ENCODE measurements at regions not wholly inside any gene's neighbourhood (a gene's known extent, or its start where the extent isn't known, plus 50 kb on each side); places are given as distances from the start of the nearest gene placed in this dataset.

DNA sequence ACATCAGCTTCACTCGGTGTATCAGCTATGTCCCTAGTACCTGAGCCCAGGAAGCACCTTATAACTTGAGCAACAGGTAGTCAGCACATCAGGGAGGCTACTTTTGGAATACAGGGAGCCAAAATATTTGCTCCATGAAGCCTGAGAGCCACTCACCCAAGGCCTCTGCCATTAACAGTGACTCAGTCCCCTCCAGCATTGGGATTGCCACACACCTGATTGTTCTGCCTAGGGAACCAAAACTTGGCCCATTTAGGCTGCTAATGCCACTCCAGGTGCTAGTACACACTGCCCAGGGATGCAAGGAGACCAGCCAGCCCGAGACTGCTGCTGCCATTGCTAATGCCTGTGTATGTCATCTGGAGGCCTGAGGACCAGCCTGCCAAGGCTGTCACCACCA, 773.6 kb upstream of the TENM4 start:
- no peak for TF ChIP-seq POLR2A (IDR thresholded peaks at IDR 0.05)
- TF ChIP-seq, protein P1, sequence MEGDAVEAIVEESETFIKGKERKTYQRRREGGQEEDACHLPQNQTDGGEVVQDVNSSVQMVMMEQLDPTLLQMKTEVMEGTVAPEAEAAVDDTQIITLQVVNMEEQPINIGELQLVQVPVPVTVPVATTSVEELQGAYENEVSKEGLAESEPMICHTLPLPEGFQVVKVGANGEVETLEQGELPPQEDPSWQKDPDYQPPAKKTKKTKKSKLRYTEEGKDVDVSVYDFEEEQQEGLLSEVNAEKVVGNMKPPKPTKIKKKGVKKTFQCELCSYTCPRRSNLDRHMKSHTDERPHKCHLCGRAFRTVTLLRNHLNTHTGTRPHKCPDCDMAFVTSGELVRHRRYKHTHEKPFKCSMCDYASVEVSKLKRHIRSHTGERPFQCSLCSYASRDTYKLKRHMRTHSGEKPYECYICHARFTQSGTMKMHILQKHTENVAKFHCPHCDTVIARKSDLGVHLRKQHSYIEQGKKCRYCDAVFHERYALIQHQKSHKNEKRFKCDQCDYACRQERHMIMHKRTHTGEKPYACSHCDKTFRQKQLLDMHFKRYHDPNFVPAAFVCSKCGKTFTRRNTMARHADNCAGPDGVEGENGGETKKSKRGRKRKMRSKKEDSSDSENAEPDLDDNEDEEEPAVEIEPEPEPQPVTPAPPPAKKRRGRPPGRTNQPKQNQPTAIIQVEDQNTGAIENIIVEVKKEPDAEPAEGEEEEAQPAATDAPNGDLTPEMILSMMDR (IDR thresholded peaks at IDR 0.05) = no peak
- H3K4me3 ChIP-seq = no peak overlapping the region
- H3K4me1 ChIP-seq = no peaks in the 10 kb centered on the region
- no peaks in the 10 kb centered on the region for H3K9me3 ChIP-seq
- 67 to 88% methylated on average over 2 of the region's 2 CpGs for WGBS, 2 donors
- no peaks in the 10 kb centered on the region for H3K36me3 ChIP-seq (ENCODE audit: low read depth, missing control alignments)
- H3K27me3 ChIP-seq = no peaks in the 10 kb centered on the region
- H3K27ac ChIP-seq = no peak overlapping the region
- intact Hi-C loops (cut with DNase I; ENCODE audit: low total_unique reads) = no loop called here
- DNase-seq = no peak

DNA sequence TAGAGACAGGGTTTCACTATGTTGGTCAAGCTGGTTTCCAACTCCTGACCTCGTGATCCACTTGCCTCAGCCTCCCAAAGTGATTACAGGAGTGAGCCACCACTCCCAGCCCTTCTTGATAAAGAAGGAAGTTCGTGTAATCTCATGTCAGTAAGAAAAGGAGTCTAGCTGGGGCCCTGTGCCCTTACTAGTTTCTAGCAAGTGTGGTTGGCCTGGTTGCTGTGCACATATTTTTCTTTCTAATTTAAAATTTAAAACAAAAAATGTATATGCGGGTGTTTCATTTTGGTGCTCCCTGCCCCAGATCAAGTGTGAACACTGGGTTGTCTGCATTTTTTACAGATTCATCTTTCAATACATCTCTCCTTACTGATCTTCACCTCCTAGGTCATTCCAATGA, 770.8 kb upstream of the TENM4 start:
- TF ChIP-seq, protein P1 (IDR thresholded peaks at IDR 0.05) = no peak
- no peak for TF ChIP-seq POLR2A (IDR thresholded peaks at IDR 0.05)
- no peaks in the 10 kb centered on the region for H3K36me3 ChIP-seq (ENCODE audit: low read depth, missing control alignments)
- DNase-seq = no peak
- no peaks in the 10 kb centered on the region for H3K4me1 ChIP-seq
- H3K27ac ChIP-seq = no peak overlapping the region
- intact Hi-C loops (cut with DNase I; ENCODE audit: low total_unique reads) = no loop called here
- no peaks in the 10 kb centered on the region for H3K9me3 ChIP-seq
- WGBS, 2 donors = 67 to 68% methylated on average over 3 of the region's 3 CpGs
- H3K27me3 ChIP-seq = no peaks in the 10 kb centered on the region
- H3K4me3 ChIP-seq = no peak overlapping the region

DNA sequence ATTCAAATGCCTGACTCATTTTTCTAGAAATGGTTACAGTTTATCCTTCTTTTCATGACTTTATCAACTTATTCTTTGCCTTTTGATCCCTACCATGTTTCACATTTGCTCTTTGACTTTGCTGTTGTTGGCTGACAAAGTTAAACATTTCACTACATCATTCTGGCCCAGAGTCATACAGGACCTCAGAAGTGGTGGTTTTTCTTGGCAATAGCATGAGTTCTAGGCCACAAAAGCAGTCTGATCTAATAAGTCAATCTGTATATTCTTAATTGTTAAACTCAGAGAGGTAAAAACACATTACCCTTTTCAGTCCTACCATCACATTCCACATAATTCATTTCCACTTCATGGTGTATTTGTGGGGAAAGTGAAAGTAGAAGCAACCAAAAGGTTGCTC, 763.2 kb upstream of the TENM4 start:
- H3K9me3 ChIP-seq = no peaks in the 10 kb centered on the region
- H3K27me3 ChIP-seq = no peaks in the 10 kb centered on the region
- TF ChIP-seq POLR2A (IDR thresholded peaks at IDR 0.05) = no peak
- TF ChIP-seq, protein P1 (IDR thresholded peaks at IDR 0.05) = no peak
- intact Hi-C loops (cut with DNase I; ENCODE audit: low total_unique reads) = no loop called here
- H3K4me3 ChIP-seq = no peak overlapping the region
- H3K4me1 ChIP-seq = no peaks in the 10 kb centered on the region
- H3K27ac ChIP-seq = no peak overlapping the region
- no peak for DNase-seq
- no peaks in the 10 kb centered on the region for H3K36me3 ChIP-seq (ENCODE audit: low read depth, missing control alignments)

DNA sequence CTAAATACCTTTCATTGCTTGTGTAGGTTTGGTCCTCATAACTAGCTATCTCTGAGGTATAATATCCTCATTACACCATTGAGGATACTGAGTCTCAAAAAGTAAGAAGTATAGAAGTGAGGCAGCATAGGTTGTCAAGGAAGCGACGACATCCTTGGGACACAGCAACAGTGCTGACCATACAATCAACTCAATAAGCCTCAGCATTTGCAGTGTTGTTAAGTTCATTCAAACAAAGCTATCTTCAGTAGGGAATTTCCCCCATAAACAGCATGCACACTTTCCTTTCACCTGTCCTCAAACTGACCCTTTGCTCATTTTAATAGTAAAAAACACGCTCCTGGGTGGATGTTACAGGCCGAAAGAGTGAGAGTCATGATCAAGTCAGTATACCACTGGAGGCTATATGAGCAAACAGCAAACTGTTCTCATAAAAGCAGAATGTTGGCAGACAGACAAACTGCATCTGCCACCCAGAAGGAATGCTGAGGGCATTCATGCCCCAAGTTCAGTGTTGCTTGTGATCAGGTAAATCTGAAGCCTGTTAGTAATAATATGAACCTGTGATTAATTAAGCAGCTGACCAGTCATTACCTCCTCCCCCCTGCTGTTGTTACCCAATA, 756.2 kb upstream of the TENM4 start:
- intact Hi-C loops (cut with DNase I; ENCODE audit: low total_unique reads) = no loop called here
- Histone ChIP-seq H3K4me3 (no peak overlapping the region), H3K36me3 (ENCODE audit: low read depth, missing control alignments) (no peaks in the 10 kb centered on the region), H3K4me1 (no peaks in the 10 kb centered on the region), H3K27me3 (no peaks in the 10 kb centered on the region), H3K27ac (no peak overlapping the region), H3K9me3 (no peaks in the 10 kb centered on the region)
- WGBS, 2 donors = 86 to 87% methylated on average over 4 of the region's 4 CpGs
- no peak for DNase-seq
- TF ChIP-seq POLR2A (IDR thresholded peaks at IDR 0.05) = no peak
- TF ChIP-seq, protein P1 (IDR thresholded peaks at IDR 0.05) = no peak

DNA sequence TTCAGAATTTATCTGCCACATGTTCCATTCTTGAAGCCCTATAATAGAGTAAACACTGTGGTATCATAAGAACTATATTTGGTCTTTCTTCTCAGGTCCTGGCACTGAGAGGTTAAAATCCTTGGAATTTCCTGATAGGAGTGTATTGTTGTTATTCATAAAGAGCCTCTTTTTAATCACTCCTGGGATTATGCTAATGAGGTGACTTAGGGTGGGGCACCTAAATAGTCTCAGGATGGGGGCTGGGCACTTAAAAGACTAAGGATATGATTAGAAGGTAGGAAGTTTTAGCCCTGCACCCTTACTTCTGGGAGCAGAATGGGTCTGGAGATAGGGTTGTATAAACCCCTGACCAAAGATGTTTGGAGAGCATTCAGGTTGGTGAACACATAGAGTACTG, 755.2 kb upstream of the TENM4 start:
- no peaks in the 10 kb centered on the region for H3K36me3 ChIP-seq (ENCODE audit: low read depth, missing control alignments)
- no peaks in the 10 kb centered on the region for H3K4me1 ChIP-seq
- H3K27ac ChIP-seq = no peak overlapping the region
- no peaks in the 10 kb centered on the region for H3K9me3 ChIP-seq
- DNase-seq = no peak
- no peak overlapping the region for H3K4me3 ChIP-seq
- TF ChIP-seq, protein P1 (IDR thresholded peaks at IDR 0.05) = no peak
- no peak for TF ChIP-seq POLR2A (IDR thresholded peaks at IDR 0.05)
- no peaks in the 10 kb centered on the region for H3K27me3 ChIP-seq
- intact Hi-C loops (cut with DNase I; ENCODE audit: low total_unique reads) = no loop called here
